ENCODE measurements at regions not wholly inside any gene's neighbourhood (a gene's known extent, or its start where the extent isn't known, plus 50 kb on each side); places are given as distances from the start of the nearest gene placed in this dataset.

GRCh38 chr18:47542551-47542950 is 291.1 kb upstream of the SKOR2 start:
- Histone ChIP-seq H4K20me1 (ENCODE audit: insufficient read depth, poor library complexity, severe bottlenecking) (no peaks in the 10 kb centered on the region), H3K27ac (no peak overlapping the region), H2AFZ (no peak overlapping the region), H3K4me3 (no peak overlapping the region), H3K9me2 (replicated peaks; ENCODE audit: insufficient read depth) (no peaks in the 10 kb centered on the region), H3K4me2 (no peak overlapping the region), H3K27me3 (no peaks in the 10 kb centered on the region), H3K36me3 (replicated peaks; ENCODE audit: insufficient read depth, low read depth) (no peaks in the 10 kb centered on the region), H3K4me1 (ENCODE audit: insufficient read depth) (no peaks in the 10 kb centered on the region), H3K9me3 (ENCODE audit: low read depth) (no peaks in the 10 kb centered on the region), H3K79me2 (no peaks in the 10 kb centered on the region)
- no peak for DNase-seq (ENCODE audit: low spot score)
- WGBS (ENCODE audit: low lambda C conversion rate, missing lambda C conversion rate): 61% methylated on average over 2 of the region's 2 CpGs
- no peak for TF ChIP-seq CTCF (IDR thresholded peaks at IDR 0.05; ENCODE audit: poor library complexity)
- no peak for TF ChIP-seq EZH2phosphoT487 (IDR thresholded peaks at IDR 0.05; ENCODE audit: low read depth, severe bottlenecking, unreplicated experiment)
- no peak for TF ChIP-seq EZH2 (IDR thresholded peaks at IDR 0.05; ENCODE audit: borderline replicate concordance)

- TF ChIP-seq EZH2phosphoT487 (IDR thresholded peaks at IDR 0.05; ENCODE audit: low read depth, severe bottlenecking, unreplicated experiment): no peak
- no peak for DNase-seq (ENCODE audit: low spot score)
Observed at GRCh38 chr18:47531717-47532116, 280.3 kb upstream of the SKOR2 start.

GRCh38 chr18:47530695-47531094 is 279.2 kb upstream of the SKOR2 start:
- Histone ChIP-seq H3K4me2 (no peak overlapping the region), H2AFZ (no peak overlapping the region), H3K4me3 (no peak overlapping the region), H3K27me3 (no peaks in the 10 kb centered on the region), H3K9me3 (ENCODE audit: low read depth) (no peaks in the 10 kb centered on the region), H3K27ac (no peak overlapping the region), H3K9me2 (replicated peaks; ENCODE audit: insufficient read depth) (no peaks in the 10 kb centered on the region), H3K4me1 (ENCODE audit: insufficient read depth) (no peaks in the 10 kb centered on the region), H3K36me3 (replicated peaks; ENCODE audit: insufficient read depth, low read depth) (no peaks in the 10 kb centered on the region), H4K20me1 (ENCODE audit: insufficient read depth, poor library complexity, severe bottlenecking) (no peaks in the 10 kb centered on the region), H3K79me2 (no peaks in the 10 kb centered on the region)
- TF ChIP-seq EZH2phosphoT487 (IDR thresholded peaks at IDR 0.05; ENCODE audit: low read depth, severe bottlenecking, unreplicated experiment) (no peak), EZH2 (IDR thresholded peaks at IDR 0.05; ENCODE audit: borderline replicate concordance) (no peak), CTCF (IDR thresholded peaks at IDR 0.05; ENCODE audit: poor library complexity) (no peak)
- WGBS (ENCODE audit: low lambda C conversion rate, missing lambda C conversion rate): 85% methylated on average over 3 of the region's 3 CpGs
- DNase-seq (ENCODE audit: low spot score): no peak

More at GRCh38 chr18:47531717-47532116, 280.3 kb upstream of the SKOR2 start:
- Histone ChIP-seq H3K4me1 (ENCODE audit: insufficient read depth) (no peaks in the 10 kb centered on the region), H3K4me2 (no peak overlapping the region), H3K4me3 (no peak overlapping the region), H3K9me2 (replicated peaks; ENCODE audit: insufficient read depth) (no peaks in the 10 kb centered on the region), H3K27ac (no peak overlapping the region), H3K9me3 (ENCODE audit: low read depth) (no peaks in the 10 kb centered on the region), H3K27me3 (no peaks in the 10 kb centered on the region), H2AFZ (no peak overlapping the region), H3K36me3 (replicated peaks; ENCODE audit: insufficient read depth, low read depth) (no peaks in the 10 kb centered on the region), H3K79me2 (no peaks in the 10 kb centered on the region), H4K20me1 (ENCODE audit: insufficient read depth, poor library complexity, severe bottlenecking) (no peaks in the 10 kb centered on the region)
- whole genome bisulfite sequencing (ENCODE audit: low lambda C conversion rate, missing lambda C conversion rate): 84% methylated on average over 26 of the region's 27 CpGs

GRCh38 chr18:47528343-47528742 is 276.9 kb upstream of the SKOR2 start:
- H3K9me2 ChIP-seq (replicated peaks; ENCODE audit: insufficient read depth): no peaks in the 10 kb centered on the region
- H2AFZ ChIP-seq: no peak overlapping the region
- no peaks in the 10 kb centered on the region for H3K9me3 ChIP-seq (ENCODE audit: low read depth)
- H3K36me3 ChIP-seq (replicated peaks; ENCODE audit: insufficient read depth, low read depth): no peaks in the 10 kb centered on the region
- no peaks in the 10 kb centered on the region for H3K4me1 ChIP-seq (ENCODE audit: insufficient read depth)
- H3K4me3 ChIP-seq: no peak overlapping the region
- no peaks in the 10 kb centered on the region for H4K20me1 ChIP-seq (ENCODE audit: insufficient read depth, poor library complexity, severe bottlenecking)
- H3K4me2 ChIP-seq: no peak overlapping the region
- DNase-seq (ENCODE audit: low spot score): no peak
- no peak for TF ChIP-seq EZH2phosphoT487 (IDR thresholded peaks at IDR 0.05; ENCODE audit: low read depth, severe bottlenecking, unreplicated experiment)
- TF ChIP-seq CTCF (IDR thresholded peaks at IDR 0.05; ENCODE audit: poor library complexity): no peak
- TF ChIP-seq EZH2 (IDR thresholded peaks at IDR 0.05; ENCODE audit: borderline replicate concordance): no peak
- H3K79me2 ChIP-seq: no peaks in the 10 kb centered on the region
- whole genome bisulfite sequencing (ENCODE audit: low lambda C conversion rate, missing lambda C conversion rate): 86% methylated on average over 1 of the region's 1 CpG
- H3K27ac ChIP-seq: no peak overlapping the region
- no peaks in the 10 kb centered on the region for H3K27me3 ChIP-seq

Data from hepatocyte (in vitro differentiated cells).